Loucy (cell line): ENCODE measurements at regions not wholly inside any gene's neighbourhood (a gene's known extent, or its start where the extent isn't known, plus 50 kb on each side); places are given as distances from the start of the nearest gene placed in this dataset.

Experiments
- H2AFZ ChIP-seq: fragments of 200-600 bp; sonication (generic); 2 replicates; pipeline ENCODE4 v1.6.0; 2016; ENCODE audit warnings: antibody characterized with exemption, mild to moderate bottlenecking, low read length, moderate library complexity
- H3F3A ChIP-seq: fragments of 200-600 bp; 2 replicates; pipeline ENCODE4 v1.6.0; 2016; ENCODE audit warnings: antibody characterized with exemption, low read depth, mild to moderate bottlenecking
- H3K27me3 ChIP-seq: fragments of 200-600 bp; sonication (generic); 2 replicates; pipeline ENCODE4 v1.6.1; 2014; ENCODE audit warnings: low read length, mild to moderate bottlenecking; ENCODE audit not compliant: insufficient read depth, poor library complexity, severe bottlenecking
- H3K36me3 ChIP-seq: fragments of 200-600 bp; sonication (generic); 2 replicates; pipeline ENCODE4 v1.6.1; 2016; ENCODE audit warnings: low read length; ENCODE audit not compliant: insufficient read depth
- H3K4me1 ChIP-seq: fragments of 200-600 bp; sonication (generic); 2 replicates; pipeline ENCODE4 v1.5.1; 2014; ENCODE audit warnings: low read length, mild to moderate bottlenecking; ENCODE audit not compliant: insufficient read depth, poor library complexity, severe bottlenecking
- H3K4me2 ChIP-seq: fragments of 200-600 bp; sonication (generic); 2 replicates; pipeline ENCODE4 v1.6.0; 2014; ENCODE audit warnings: antibody characterized with exemption, low read length, low read depth, mild to moderate bottlenecking; ENCODE audit not compliant: poor library complexity, severe bottlenecking
- H3K4me3 ChIP-seq: fragments of 200-600 bp; sonication (generic); 2 replicates; pipeline ENCODE4 v1.5.1; 2014; ENCODE audit warnings: low read length, mild to moderate bottlenecking, mixed read lengths; ENCODE audit not compliant: poor library complexity, severe bottlenecking
- H3K79me2 ChIP-seq: fragments of 200-600 bp; sonication (generic); 2 replicates; pipeline ENCODE4 v1.6.1; 2014; ENCODE audit warnings: low read length; ENCODE audit not compliant: insufficient read depth
- H3K9ac ChIP-seq: fragments of 200-600 bp; sonication (generic); 2 replicates; pipeline ENCODE4 v1.6.0; 2014; ENCODE audit warnings: mild to moderate bottlenecking, low read depth, low read length, moderate library complexity; ENCODE audit not compliant: poor library complexity, severe bottlenecking
- H3K9me2 ChIP-seq: fragments of 200-600 bp; sonication (generic); replicated peaks from 2 replicates; pipeline ENCODE4 v1.6.1; 2016; ENCODE audit warnings: low read depth, low read length, mixed read lengths
- H3K9me3 ChIP-seq: fragments of 200-600 bp; sonication (generic); 2 replicates; pipeline ENCODE4 v1.6.1; 2014; ENCODE audit warnings: mild to moderate bottlenecking, antibody characterized with exemption, low read length, low read depth; ENCODE audit not compliant: insufficient read depth
- H4K20me1 ChIP-seq: fragments of 200-600 bp; sonication (generic); 2 replicates; pipeline ENCODE4 v1.6.0; 2014; ENCODE audit warnings: antibody characterized with exemption, low read length, mild to moderate bottlenecking; ENCODE audit not compliant: insufficient read depth, poor library complexity, severe bottlenecking
- EZH2phosphoT487 ChIP-seq: fragments of 200-600 bp; IDR thresholded peaks from 2 replicates; pipeline ENCODE4 v1.6.1; 2018; ENCODE audit warnings: antibody characterized with exemption, mild to moderate bottlenecking, moderate library complexity, borderline replicate concordance
- TF ChIP-seq, protein P1 (sequence below): fragments of 200-600 bp; sonication (generic); conservative IDR thresholded peaks from 2 replicates; pipeline ENCODE4 v1.5.1; 2014; ENCODE audit warnings: mild to moderate bottlenecking, antibody characterized with exemption, low read length

DNA sequence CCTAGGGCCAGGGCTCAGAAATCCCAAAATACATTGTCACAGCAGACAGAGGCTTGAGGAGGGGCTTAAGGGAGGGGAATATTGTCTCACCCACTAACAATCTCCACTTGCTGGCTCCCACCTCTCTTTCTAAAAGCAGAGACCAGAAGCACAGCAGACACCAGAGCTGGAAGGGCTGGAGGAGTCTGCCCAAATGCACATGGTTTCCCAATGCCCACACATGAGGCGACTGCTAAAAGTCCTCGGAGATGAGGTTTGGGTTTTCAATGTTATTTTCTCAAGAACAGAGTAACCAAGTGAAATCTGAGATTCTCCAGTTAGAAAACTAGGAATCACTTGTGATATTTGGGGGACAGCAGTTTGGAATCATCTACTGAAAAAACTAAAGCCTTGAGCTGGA, 325.6 kb upstream of the JARID2 start:
- Histone ChIP-seq H4K20me1 (no peaks in the 10 kb centered on the region), H3K9ac (no peak overlapping the region), H3F3A (no peaks in the 10 kb centered on the region), H3K27me3 (no peaks in the 10 kb centered on the region), H3K9me2 (no peaks in the 10 kb centered on the region), H2AFZ (no peak overlapping the region), H3K9me3 (no peaks in the 10 kb centered on the region), H3K79me2 (no peaks in the 10 kb centered on the region), H3K4me3 (no peak overlapping the region), H3K36me3 (no peaks in the 10 kb centered on the region), H3K4me1 (peaks cover 53% of the 10 kb centered on the region), H3K4me2 (no peak overlapping the region)
- TF ChIP-seq EZH2phosphoT487 = no peak

- Histone ChIP-seq H3K9me3 (no peaks in the 10 kb centered on the region), H3K4me2 (no peak overlapping the region), H3K27me3 (no peaks in the 10 kb centered on the region), H3K4me3 (no peak overlapping the region), H4K20me1 (no peaks in the 10 kb centered on the region), H3F3A (no peaks in the 10 kb centered on the region), H3K36me3 (no peaks in the 10 kb centered on the region), H3K79me2 (no peaks in the 10 kb centered on the region), H2AFZ (0 out of 2 replicates have a peak overlapping the region, but pooled peaks have one; percentile 24), H3K9me2 (no peaks in the 10 kb centered on the region), H3K9ac (peak overlapping the region; percentile 6), H3K4me1 (peaks cover 54% of the 10 kb centered on the region)
- TF ChIP-seq, protein P1, sequence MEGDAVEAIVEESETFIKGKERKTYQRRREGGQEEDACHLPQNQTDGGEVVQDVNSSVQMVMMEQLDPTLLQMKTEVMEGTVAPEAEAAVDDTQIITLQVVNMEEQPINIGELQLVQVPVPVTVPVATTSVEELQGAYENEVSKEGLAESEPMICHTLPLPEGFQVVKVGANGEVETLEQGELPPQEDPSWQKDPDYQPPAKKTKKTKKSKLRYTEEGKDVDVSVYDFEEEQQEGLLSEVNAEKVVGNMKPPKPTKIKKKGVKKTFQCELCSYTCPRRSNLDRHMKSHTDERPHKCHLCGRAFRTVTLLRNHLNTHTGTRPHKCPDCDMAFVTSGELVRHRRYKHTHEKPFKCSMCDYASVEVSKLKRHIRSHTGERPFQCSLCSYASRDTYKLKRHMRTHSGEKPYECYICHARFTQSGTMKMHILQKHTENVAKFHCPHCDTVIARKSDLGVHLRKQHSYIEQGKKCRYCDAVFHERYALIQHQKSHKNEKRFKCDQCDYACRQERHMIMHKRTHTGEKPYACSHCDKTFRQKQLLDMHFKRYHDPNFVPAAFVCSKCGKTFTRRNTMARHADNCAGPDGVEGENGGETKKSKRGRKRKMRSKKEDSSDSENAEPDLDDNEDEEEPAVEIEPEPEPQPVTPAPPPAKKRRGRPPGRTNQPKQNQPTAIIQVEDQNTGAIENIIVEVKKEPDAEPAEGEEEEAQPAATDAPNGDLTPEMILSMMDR = no peak
- TF ChIP-seq EZH2phosphoT487 = no peak
Observed at GRCh38 chr6:14921170-14921569, 324.7 kb upstream of the JARID2 start.

- H3K9me2 ChIP-seq = no peaks in the 10 kb centered on the region
- no peaks in the 10 kb centered on the region for H3K9me3 ChIP-seq
- peak overlapping the region; percentile 6 for H3K9ac ChIP-seq
- H3K79me2 ChIP-seq = no peaks in the 10 kb centered on the region
- H3K4me3 ChIP-seq = no peak overlapping the region
- H3K4me2 ChIP-seq = no peak overlapping the region
- no peaks in the 10 kb centered on the region for H4K20me1 ChIP-seq
- peaks cover 49% of the 10 kb centered on the region for H3K4me1 ChIP-seq
- H3K36me3 ChIP-seq = no peaks in the 10 kb centered on the region
- peak overlapping the region; percentile 45 for H2AFZ ChIP-seq
- TF ChIP-seq EZH2phosphoT487 = no peak
- TF ChIP-seq, protein P1 = no peak
- H3K27me3 ChIP-seq = no peaks in the 10 kb centered on the region
- no peaks in the 10 kb centered on the region for H3F3A ChIP-seq
Observed at GRCh38 chr6:14921878-14922671, 323.8 kb upstream of the JARID2 start.
